ENCODE measurements at regions not wholly inside any gene's neighbourhood (a gene's known extent, or its start where the extent isn't known, plus 50 kb on each side); places are given as distances from the start of the nearest gene placed in this dataset.

- TF ChIP-seq CTCF (tag by site-specific recombination; IDR thresholded peaks at IDR 0.05) (no peak), ZNF174 (tag by site-specific recombination; IDR thresholded peaks at IDR 0.05) (no peak), ZNF324 (tag by site-specific recombination; IDR thresholded peaks at IDR 0.05) (no peak), ZBTB44 (tag by site-specific recombination; IDR thresholded peaks at IDR 0.05) (no peak), MZF1 (tag by site-specific recombination; IDR thresholded peaks at IDR 0.05; ENCODE audit: borderline replicate concordance) (no peak), ZNF184 (tag by site-specific recombination; IDR thresholded peaks at IDR 0.05) (no peak), ZNF18 (tag by site-specific recombination; IDR thresholded peaks at IDR 0.05) (no peak), TCF7L2 (IDR thresholded peaks at IDR 0.05; ENCODE audit: borderline replicate concordance, low read depth, low read length) (no peak), GLIS1 (tag by site-specific recombination; IDR thresholded peaks at IDR 0.05) (no peak), ZNF24 (tag by site-specific recombination; IDR thresholded peaks at IDR 0.05) (no peak), ZNF830 (tag by site-specific recombination; IDR thresholded peaks at IDR 0.05; ENCODE audit: low read depth) (no peak), ZNF639 (tag by site-specific recombination; IDR thresholded peaks at IDR 0.05) (no peak), ZNF777 (tag by site-specific recombination; IDR thresholded peaks at IDR 0.05; ENCODE audit: borderline replicate concordance) (no peak)
Measured at GRCh38 chr13:56338421-56338820, 802.3 kb upstream of the PRR20A start.
